Right atrium auricular region (tissue), 2 donors: ENCODE measurements at regions not wholly inside any gene's neighbourhood (a gene's known extent, or its start where the extent isn't known, plus 50 kb on each side); places are given as distances from the start of the nearest gene placed in this dataset.

ENCODE experiments used
- DNase-seq: peaks from one replicate; pipeline ENCODE4 v3.0.0-alpha.2; 2019; ENCODE audit warnings: low spot score
- H3K27ac ChIP-seq, 2 donors: fragments of 200-600 bp; sonication (generic); 1 replicate in 1 of 2; 2 replicates in 1 of 2; pipeline ENCODE4 v1.5.1; 2016 to 2019
- H3K27me3 ChIP-seq, 2 donors: fragments of 200-600 bp; sonication (generic); one replicate each; pipeline versions ENCODE4 v1.5.1 to v1.6.0; 2017 to 2019
- H3K36me3 ChIP-seq: fragments of 200-600 bp; sonication (generic); one replicate; pipeline ENCODE4 v1.5.1; 2016
- H3K4me1 ChIP-seq, 2 donors: fragments of 200-600 bp; sonication (generic); one replicate each; pipeline versions ENCODE4 v1.5.1 to v1.6.0; 2017 to 2019
- H3K4me3 ChIP-seq, 2 donors: fragments of 200-600 bp; sonication (generic); 1 replicate in 1 of 2; 2 replicates in 1 of 2; pipeline ENCODE4 v1.5.1; 2017 to 2019; ENCODE audit warnings: mild to moderate bottlenecking in 1 of 2, moderate library complexity in 1 of 2
- H3K9me3 ChIP-seq, 2 donors: fragments of 200-600 bp; sonication (generic); one replicate each; pipeline ENCODE4 v1.5.1; 2019
- CTCF ChIP-seq, 2 donors: fragments of 200-600 bp; sonication (generic); IDR thresholded peaks; one replicate each; pipeline ENCODE4 v1.5.1; 2019; ENCODE audit warnings: antibody characterized with exemption in 2 of 2

GRCh38 chr1:214198571-214198970 lies 82.4 kb upstream of the SMYD2 start:
- no peaks in the 10 kb centered on the region for H3K4me1 ChIP-seq
- no peaks in the 10 kb centered on the region for H3K36me3 ChIP-seq
- no peak for DNase-seq
- H3K27me3 ChIP-seq: no peaks in the 10 kb centered on the region
- no peaks in the 10 kb centered on the region for H3K9me3 ChIP-seq
- H3K27ac ChIP-seq: no peak overlapping the region
- no peak for TF ChIP-seq CTCF (IDR thresholded peaks at IDR 0.05)
- H3K4me3 ChIP-seq: no peak overlapping the region

GRCh38 chr1:214199585-214199984 lies 81.4 kb upstream of the SMYD2 start:
- TF ChIP-seq CTCF (IDR thresholded peaks at IDR 0.05): no peak
- no peaks in the 10 kb centered on the region for H3K36me3 ChIP-seq
- H3K4me3 ChIP-seq: no peak overlapping the region
- no peaks in the 10 kb centered on the region for H3K9me3 ChIP-seq
- no peaks in the 10 kb centered on the region for H3K27me3 ChIP-seq
- H3K4me1 ChIP-seq: no peaks in the 10 kb centered on the region
- no peak for DNase-seq
- H3K27ac ChIP-seq: no peak overlapping the region

- H3K27ac ChIP-seq: no peak overlapping the region
- no peak for TF ChIP-seq CTCF (IDR thresholded peaks at IDR 0.05)
- no peaks in the 10 kb centered on the region for H3K4me1 ChIP-seq
- H3K27me3 ChIP-seq: no peaks in the 10 kb centered on the region
- H3K4me3 ChIP-seq: no peak overlapping the region
- no peaks in the 10 kb centered on the region for H3K36me3 ChIP-seq
- no peaks in the 10 kb centered on the region for H3K9me3 ChIP-seq
- DNase-seq: no peak
These were observed 78.0 kb upstream of the SMYD2 start for GRCh38 chr1:214202992-214203391.

GRCh38 chr1:214205053-214205452 lies 75.9 kb upstream of the SMYD2 start:
- Histone ChIP-seq H3K9me3 (no peaks in the 10 kb centered on the region), H3K27me3 (no peaks in the 10 kb centered on the region), H3K36me3 (no peaks in the 10 kb centered on the region), H3K27ac (no peak overlapping the region), H3K4me1 (no peaks in the 10 kb centered on the region), H3K4me3 (no peak overlapping the region)
- TF ChIP-seq CTCF (IDR thresholded peaks at IDR 0.05): no peak
- no peak for DNase-seq

GRCh38 chr1:214208460-214208859 lies 72.5 kb upstream of the SMYD2 start:
- Histone ChIP-seq H3K9me3 (no peaks in the 10 kb centered on the region), H3K36me3 (no peaks in the 10 kb centered on the region), H3K27ac (no peak overlapping the region), H3K4me3 (no peak overlapping the region), H3K27me3 (no peaks in the 10 kb centered on the region), H3K4me1 (no peaks in the 10 kb centered on the region)
- DNase-seq: no peak
- TF ChIP-seq CTCF (IDR thresholded peaks at IDR 0.05): no peak

- H3K4me1 ChIP-seq: peaks cover 0 to 3% of the 10 kb centered on the region in 2 donors
- no peak overlapping the region for H3K4me3 ChIP-seq
- TF ChIP-seq CTCF (IDR thresholded peaks at IDR 0.05): no peak
- H3K27ac ChIP-seq: no peak overlapping the region
- H3K9me3 ChIP-seq: no peaks in the 10 kb centered on the region
- DNase-seq: no peak
- no peaks in the 10 kb centered on the region for H3K27me3 ChIP-seq
- no peaks in the 10 kb centered on the region for H3K36me3 ChIP-seq
These were observed 71.6 kb upstream of the SMYD2 start for GRCh38 chr1:214209260-214209808.
